GM21360 (cell line): ENCODE measurements at regions not wholly inside any gene's neighbourhood (a gene's known extent, or its start where the extent isn't known, plus 50 kb on each side); places are given as distances from the start of the nearest gene placed in this dataset.

Experiments
- ATAC-seq: cut with Tn5 transposase; IDR thresholded peaks from one replicate; pipeline ENCODE4 v1.9.1; 2021; ENCODE audit warnings: mild to moderate bottlenecking, moderate library complexity; ENCODE audit not compliant: unreplicated experiment

GRCh38 chr12:115108129-115109100 lies 424.4 kb upstream of the TBX3 start:
- ATAC-seq, result no peak

- no peak for ATAC-seq
Observed at GRCh38 chr12:115103884-115104883, 420.2 kb upstream of the TBX3 start.

GRCh38 chr12:115102450-115102849 lies 418.5 kb upstream of the TBX3 start:
- ATAC-seq, result no peak

GRCh38 chr12:115101520-115101919 lies 417.5 kb upstream of the TBX3 start:
- ATAC-seq, result no peak

- no peak for ATAC-seq
Observed at GRCh38 chr12:115097416-115097815, 413.4 kb upstream of the TBX3 start.

- no peak for ATAC-seq
Observed at GRCh38 chr12:115096588-115097397, 412.8 kb upstream of the TBX3 start.

- no peak for ATAC-seq
Observed at GRCh38 chr12:115095073-115095748, 411.2 kb upstream of the TBX3 start.

- ATAC-seq, result no peak
Observed at GRCh38 chr12:115094163-115094816, 410.3 kb upstream of the TBX3 start.

- no peak for ATAC-seq
Observed at GRCh38 chr12:115093261-115093660, 409.3 kb upstream of the TBX3 start.

- ATAC-seq, result no peak
Observed at GRCh38 chr12:115090783-115091182, 406.8 kb upstream of the TBX3 start.

GRCh38 chr12:115088995-115089841 lies 405.2 kb upstream of the TBX3 start:
- no peak for ATAC-seq

- no peak for ATAC-seq
Observed at GRCh38 chr12:115088328-115088994, 404.5 kb upstream of the TBX3 start.

- no peak for ATAC-seq
Observed at GRCh38 chr12:115085594-115085993, 401.6 kb upstream of the TBX3 start.

GRCh38 chr12:115079760-115080159 lies 395.8 kb upstream of the TBX3 start:
- no peak for ATAC-seq

GRCh38 chr12:115078990-115079389 lies 395.0 kb upstream of the TBX3 start:
- no peak for ATAC-seq

GRCh38 chr12:115078334-115078733 lies 394.4 kb upstream of the TBX3 start:
- ATAC-seq, result no peak

- ATAC-seq, result no peak
Observed at GRCh38 chr12:115075552-115076170, 391.7 kb upstream of the TBX3 start.

- ATAC-seq, result no peak
Observed at GRCh38 chr12:115074617-115075016, 390.6 kb upstream of the TBX3 start.
